ENCODE measurements at regions not wholly inside any gene's neighbourhood (a gene's known extent, or its start where the extent isn't known, plus 50 kb on each side); places are given as distances from the start of the nearest gene placed in this dataset.

DNA sequence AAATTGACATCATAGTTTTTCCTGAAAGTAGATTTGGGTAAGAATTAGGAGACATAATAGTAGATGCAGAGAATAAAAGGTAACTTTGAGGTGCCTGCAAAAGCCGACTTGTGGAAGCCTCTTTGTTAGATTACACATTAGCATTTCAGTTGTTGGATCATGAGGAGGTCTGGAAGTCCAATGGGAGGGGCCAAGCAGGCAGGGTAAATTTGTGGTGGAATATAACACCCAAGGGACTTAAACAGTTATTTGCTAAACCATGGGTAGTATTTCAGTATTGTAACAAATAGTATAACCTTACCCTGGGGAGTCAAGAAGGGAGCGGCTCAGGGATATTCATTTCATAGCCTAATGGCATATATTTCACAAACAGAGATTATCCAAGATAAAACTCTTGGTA, 810.7 kb upstream of the AMOT start:
- TF ChIP-seq, protein P1, sequence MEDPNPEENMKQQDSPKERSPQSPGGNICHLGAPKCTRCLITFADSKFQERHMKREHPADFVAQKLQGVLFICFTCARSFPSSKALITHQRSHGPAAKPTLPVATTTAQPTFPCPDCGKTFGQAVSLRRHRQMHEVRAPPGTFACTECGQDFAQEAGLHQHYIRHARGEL (CRISPR knock-in tag; IDR thresholded peaks at IDR 0.05): no peak
- TF ChIP-seq, protein P2, sequence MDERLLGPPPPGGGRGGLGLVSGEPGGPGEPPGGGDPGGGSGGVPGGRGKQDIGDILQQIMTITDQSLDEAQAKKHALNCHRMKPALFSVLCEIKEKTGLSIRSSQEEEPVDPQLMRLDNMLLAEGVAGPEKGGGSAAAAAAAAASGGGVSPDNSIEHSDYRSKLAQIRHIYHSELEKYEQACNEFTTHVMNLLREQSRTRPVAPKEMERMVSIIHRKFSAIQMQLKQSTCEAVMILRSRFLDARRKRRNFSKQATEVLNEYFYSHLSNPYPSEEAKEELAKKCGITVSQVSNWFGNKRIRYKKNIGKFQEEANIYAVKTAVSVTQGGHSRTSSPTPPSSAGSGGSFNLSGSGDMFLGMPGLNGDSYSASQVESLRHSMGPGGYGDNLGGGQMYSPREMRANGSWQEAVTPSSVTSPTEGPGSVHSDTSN (CRISPR knock-in tag; IDR thresholded peaks at IDR 0.05): no peak
- TF ChIP-seq ZBTB38 (CRISPR knock-in tag; IDR thresholded peaks at IDR 0.05) (no peak), ZFX (CRISPR knock-in tag; IDR thresholded peaks at IDR 0.05; ENCODE audit: low read depth) (no peak), FOXA1 (IDR thresholded peaks at IDR 0.05) (no peak), FOXA1 (CRISPR knock-in tag; IDR thresholded peaks at IDR 0.05) (no peak), ZFP62 (CRISPR knock-in tag; IDR thresholded peaks at IDR 0.05) (no peak), ZBTB3 (CRISPR knock-in tag; IDR thresholded peaks at IDR 0.05; ENCODE audit: borderline replicate concordance, low read depth) (no peak), ZNF562 (CRISPR knock-in tag; IDR thresholded peaks at IDR 0.05; ENCODE audit: borderline replicate concordance) (no peak), CREB1 (IDR thresholded peaks at IDR 0.05) (no peak), CREB1 (CRISPR knock-in tag; IDR thresholded peaks at IDR 0.05) (no peak), POLR2A (IDR thresholded peaks at IDR 0.05; ENCODE audit: insufficient read depth in 1 of 2, low read depth in 2 of 2, low read length in 2 of 2) (no peak), ZFP36L1 (CRISPR knock-in tag; IDR thresholded peaks at IDR 0.05) (no peak)
- TF ChIP-seq, protein P3, sequence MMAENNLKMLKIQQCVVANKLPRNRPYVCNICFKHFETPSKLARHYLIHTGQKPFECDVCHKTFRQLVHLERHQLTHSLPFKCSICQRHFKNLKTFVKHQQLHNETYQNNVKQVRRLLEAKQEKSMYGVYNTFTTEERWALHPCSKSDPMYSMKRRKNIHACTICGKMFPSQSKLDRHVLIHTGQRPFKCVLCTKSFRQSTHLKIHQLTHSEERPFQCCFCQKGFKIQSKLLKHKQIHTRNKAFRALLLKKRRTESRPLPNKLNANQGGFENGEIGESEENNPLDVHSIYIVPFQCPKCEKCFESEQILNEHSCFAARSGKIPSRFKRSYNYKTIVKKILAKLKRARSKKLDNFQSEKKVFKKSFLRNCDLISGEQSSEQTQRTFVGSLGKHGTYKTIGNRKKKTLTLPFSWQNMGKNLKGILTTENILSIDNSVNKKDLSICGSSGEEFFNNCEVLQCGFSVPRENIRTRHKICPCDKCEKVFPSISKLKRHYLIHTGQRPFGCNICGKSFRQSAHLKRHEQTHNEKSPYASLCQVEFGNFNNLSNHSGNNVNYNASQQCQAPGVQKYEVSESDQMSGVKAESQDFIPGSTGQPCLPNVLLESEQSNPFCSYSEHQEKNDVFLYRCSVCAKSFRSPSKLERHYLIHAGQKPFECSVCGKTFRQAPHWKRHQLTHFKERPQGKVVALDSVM (CRISPR knock-in tag; IDR thresholded peaks at IDR 0.05): no peak
- TF ChIP-seq, protein P4, sequence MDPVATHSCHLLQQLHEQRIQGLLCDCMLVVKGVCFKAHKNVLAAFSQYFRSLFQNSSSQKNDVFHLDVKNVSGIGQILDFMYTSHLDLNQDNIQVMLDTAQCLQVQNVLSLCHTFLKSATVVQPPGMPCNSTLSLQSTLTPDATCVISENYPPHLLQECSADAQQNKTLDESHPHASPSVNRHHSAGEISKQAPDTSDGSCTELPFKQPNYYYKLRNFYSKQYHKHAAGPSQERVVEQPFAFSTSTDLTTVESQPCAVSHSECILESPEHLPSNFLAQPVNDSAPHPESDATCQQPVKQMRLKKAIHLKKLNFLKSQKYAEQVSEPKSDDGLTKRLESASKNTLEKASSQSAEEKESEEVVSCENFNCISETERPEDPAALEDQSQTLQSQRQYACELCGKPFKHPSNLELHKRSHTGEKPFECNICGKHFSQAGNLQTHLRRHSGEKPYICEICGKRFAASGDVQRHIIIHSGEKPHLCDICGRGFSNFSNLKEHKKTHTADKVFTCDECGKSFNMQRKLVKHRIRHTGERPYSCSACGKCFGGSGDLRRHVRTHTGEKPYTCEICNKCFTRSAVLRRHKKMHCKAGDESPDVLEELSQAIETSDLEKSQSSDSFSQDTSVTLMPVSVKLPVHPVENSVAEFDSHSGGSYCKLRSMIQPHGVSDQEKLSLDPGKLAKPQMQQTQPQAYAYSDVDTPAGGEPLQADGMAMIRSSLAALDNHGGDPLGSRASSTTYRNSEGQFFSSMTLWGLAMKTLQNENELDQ (CRISPR knock-in tag; IDR thresholded peaks at IDR 0.05; ENCODE audit: borderline replicate concordance): no peak
- TF ChIP-seq, protein P5, sequence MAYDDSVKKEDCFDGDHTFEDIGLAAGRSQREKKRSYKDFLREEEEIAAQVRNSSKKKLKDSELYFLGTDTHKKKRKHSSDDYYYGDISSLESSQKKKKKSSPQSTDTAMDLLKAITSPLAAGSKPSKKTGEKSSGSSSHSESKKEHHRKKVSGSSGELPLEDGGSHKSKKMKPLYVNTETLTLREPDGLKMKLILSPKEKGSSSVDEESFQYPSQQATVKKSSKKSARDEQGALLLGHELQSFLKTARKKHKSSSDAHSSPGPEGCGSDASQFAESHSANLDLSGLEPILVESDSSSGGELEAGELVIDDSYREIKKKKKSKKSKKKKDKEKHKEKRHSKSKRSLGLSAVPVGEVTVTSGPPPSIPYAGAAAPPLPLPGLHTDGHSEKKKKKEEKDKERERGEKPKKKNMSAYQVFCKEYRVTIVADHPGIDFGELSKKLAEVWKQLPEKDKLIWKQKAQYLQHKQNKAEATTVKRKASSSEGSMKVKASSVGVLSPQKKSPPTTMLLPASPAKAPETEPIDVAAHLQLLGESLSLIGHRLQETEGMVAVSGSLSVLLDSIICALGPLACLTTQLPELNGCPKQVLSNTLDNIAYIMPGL (CRISPR knock-in tag; IDR thresholded peaks at IDR 0.05; ENCODE audit: borderline replicate concordance in 1 of 2, low read depth in 1 of 2): no peak
